GM12878 (cell line): ENCODE measurements at regions not wholly inside any gene's neighbourhood (a gene's known extent, or its start where the extent isn't known, plus 50 kb on each side); places are given as distances from the start of the nearest gene placed in this dataset.

Experiments used
- ATAC-seq: fragments of 200-7000 bp; cut with Tn5 transposase; 3 replicates; pipeline ENCODE4 v1.9.1; 2020; ENCODE audit warnings: mild to moderate bottlenecking, moderate library complexity
- BruUV-seq: library from RNA; stranded (reverse); fragments of 400-500 nt; replicated peaks from 2 replicates; lab custom pipeline; 2021; lab: Mats Ljungman, UMichigan
- CTCF ChIA-PET: fragments of 300-600 bp; sonication (Branson Sonifier 250); formaldehyde crosslinking; extraction: SDS; loops from one replicate; lab custom pipeline; 2021; ENCODE audit warnings: inconsistent platforms; lab: Yijun Ruan, JAX
- POLR2A ChIA-PET: fragments of 350-600 bp; formaldehyde crosslinking; extraction: SDS; loops from one replicate; lab custom pipeline; 2021; ENCODE audit warnings: inconsistent platforms; lab: Charles Lee
- RAD21 ChIA-PET: fragments of 300-600 bp; sonication (Branson Sonifier 250); formaldehyde crosslinking; loops from one replicate; lab custom pipeline; 2023; ENCODE audit warnings: antibody characterized with exemption; ENCODE audit not compliant: unreplicated experiment; lab: Charles Lee
- SMC1A ChIA-PET: fragments of 300-600 bp; sonication (Branson Sonifier 250); formaldehyde crosslinking; loops from one replicate; lab custom pipeline; 2023; ENCODE audit not compliant: unreplicated experiment, uncharacterized antibody; lab: Charles Lee
- DNase-seq: peaks from one replicate; pipeline ENCODE4 v3.0.0-alpha.2; 2011; ENCODE audit warnings: low read depth, low spot score
- FAIRE-seq: peaks from 3 replicates; lab custom pipeline; 2011; peaks lifted over from hg19 to GRCh38; lab: Jason Lieb, UNC
- H2AFZ ChIP-seq: 2 replicates; pipeline ENCODE4 v1.6.0; 2011; ENCODE audit warnings: low read depth, low read length, control low read depth; ENCODE audit not compliant: control insufficient read depth
- H3K27ac ChIP-seq: 2 replicates; pipeline ENCODE4 v1.5.1; 2011; ENCODE audit warnings: control low read depth; ENCODE audit not compliant: control insufficient read depth, insufficient read depth
- H3K27me3 ChIP-seq, 2 experiments: replicated peaks in 1 of 2; 2 replicates each; pipeline versions ENCODE4 v1.6.0 to v1.6.1; 2011; ENCODE audit warnings: low read length in 1 of 2; ENCODE audit not compliant: control insufficient read depth in 2 of 2, insufficient read depth in 2 of 2
- H3K36me3 ChIP-seq, 2 experiments: 2 replicates each; pipeline ENCODE4 v1.5.1; 2011; ENCODE audit warnings: low read length in 1 of 2; ENCODE audit not compliant: control insufficient read depth in 2 of 2, insufficient read depth in 2 of 2
- H3K4me1 ChIP-seq: 2 replicates; pipeline ENCODE4 v1.6.1; 2011; ENCODE audit warnings: mild to moderate bottlenecking, low read length, moderate library complexity, mixed read lengths; ENCODE audit not compliant: control insufficient read depth, insufficient read depth
- H3K4me2 ChIP-seq: 2 replicates; pipeline ENCODE4 v1.6.0; 2011; ENCODE audit warnings: control low read depth; ENCODE audit not compliant: control insufficient read depth, insufficient read depth
- H3K4me3 ChIP-seq: fragments of 200-600 bp; sonication (generic); 2 replicates; pipeline ENCODE4 v1.5.1; 2016
- H3K79me2 ChIP-seq: 2 replicates; pipeline ENCODE4 v1.6.0; 2011; ENCODE audit warnings: low read length; ENCODE audit not compliant: control insufficient read depth, insufficient read depth
- H3K9ac ChIP-seq: 2 replicates; pipeline ENCODE4 v1.8.0; 2011; ENCODE audit warnings: low read length, control low read depth, mixed read lengths; ENCODE audit not compliant: control insufficient read depth, insufficient read depth
- H3K9me3 ChIP-seq: replicated peaks from 3 replicates; pipeline ENCODE4 v1.5.1; 2011; ENCODE audit warnings: mild to moderate bottlenecking, low read length; ENCODE audit not compliant: control insufficient read depth, insufficient read depth
- H4K20me1 ChIP-seq: 2 replicates; pipeline ENCODE4 v1.6.0; 2011; ENCODE audit not compliant: control insufficient read depth, insufficient read depth
- BMI1 ChIP-seq: fragments of 450-650 bp; IDR thresholded peaks from 2 replicates; pipeline ENCODE4 v1.6.1; 2016; ENCODE audit warnings: mild to moderate bottlenecking, moderate library complexity, borderline replicate concordance
- CREB1 ChIP-seq: IDR thresholded peaks from 2 replicates; pipeline ENCODE4 v1.6.1; 2012; ENCODE audit warnings: low read depth, mild to moderate bottlenecking, inconsistent platforms
- CREM ChIP-seq: IDR thresholded peaks from 2 replicates; pipeline ENCODE4 v1.6.1; 2014; ENCODE audit warnings: antibody characterized with exemption, low read depth
- CTCF ChIP-seq, 3 experiments: IDR thresholded peaks in 2 of 3; conservative IDR thresholded peaks in 1 of 3; 2 replicates each; pipeline ENCODE4 v1.5.1; 2011; ENCODE audit warnings: low read depth in 3 of 3, low read length in 3 of 3, mild to moderate bottlenecking in 3 of 3, control low read depth in 2 of 3, moderate library complexity in 2 of 3, inconsistent platforms in 1 of 3, mixed read lengths in 1 of 3; ENCODE audit not compliant: control insufficient read depth in 2 of 3, insufficient read depth in 1 of 3; ENCODE audit errors: extremely low read depth in 1 of 3
- FOS ChIP-seq: IDR thresholded peaks from 3 replicates; pipeline ENCODE4 v1.6.1; 2011; ENCODE audit warnings: borderline replicate concordance; ENCODE audit not compliant: insufficient read length; ENCODE audit errors: extremely low read depth
- FOXK2 ChIP-seq: fragments of 450-650 bp; IDR thresholded peaks from 2 replicates; pipeline ENCODE4 v1.6.1; 2017; ENCODE audit warnings: mild to moderate bottlenecking, moderate library complexity
- HSF1 ChIP-seq: fragments of 150-350 bp; IDR thresholded peaks from 2 replicates; pipeline ENCODE4 v1.6.1; 2014; ENCODE audit warnings: mild to moderate bottlenecking, low read depth, low read length
- IKZF2 ChIP-seq, 2 experiments: fragments of 450-650 bp; IDR thresholded peaks; 2 replicates each; pipeline ENCODE4 v1.6.1; 2017; ENCODE audit warnings: mild to moderate bottlenecking in 2 of 2, moderate library complexity in 2 of 2
- KAT2A ChIP-seq: conservative IDR thresholded peaks from 2 replicates; pipeline ENCODE4 v1.6.1; 2011; ENCODE audit warnings: low read depth, low read length; ENCODE audit not compliant: control insufficient read depth
- KLF5 ChIP-seq: fragments of 450-650 bp; IDR thresholded peaks from 2 replicates; pipeline ENCODE4 v1.6.1; 2014; ENCODE audit warnings: mild to moderate bottlenecking; ENCODE audit not compliant: partially characterized antibody
- MTA2 ChIP-seq: fragments of 450-650 bp; IDR thresholded peaks from 2 replicates; pipeline ENCODE4 v1.6.1; 2016; ENCODE audit warnings: low read depth, mild to moderate bottlenecking, moderate library complexity
- NBN ChIP-seq: fragments of 450-650 bp; IDR thresholded peaks from 2 replicates; pipeline ENCODE4 v1.6.1; 2016
- RAD21 ChIP-seq: IDR thresholded peaks from 2 replicates; pipeline ENCODE4 v1.6.1; 2011; ENCODE audit warnings: mild to moderate bottlenecking, low read depth, low read length, moderate library complexity; ENCODE audit not compliant: insufficient read depth
- SMAD1 ChIP-seq: fragments of 450-650 bp; IDR thresholded peaks from 2 replicates; pipeline ENCODE4 v1.6.1; 2018; ENCODE audit warnings: mild to moderate bottlenecking, low read depth; ENCODE audit not compliant: partially characterized antibody
- SRF ChIP-seq, 2 experiments: IDR thresholded peaks; 2 replicates each; pipeline ENCODE4 v1.6.1; 2011; ENCODE audit warnings: low read depth in 2 of 2, low read length in 2 of 2, mild to moderate bottlenecking in 1 of 2, moderate library complexity in 1 of 2
- YBX1 ChIP-seq: fragments of 450-650 bp; IDR thresholded peaks from 2 replicates; pipeline ENCODE4 v1.6.1; 2016; ENCODE audit warnings: antibody characterized with exemption
- ZNF207 ChIP-seq: fragments of 450-650 bp; IDR thresholded peaks from 2 replicates; pipeline ENCODE4 v1.6.1; 2014; ENCODE audit warnings: antibody characterized with exemption, mild to moderate bottlenecking, borderline replicate concordance
- ZNF217 ChIP-seq: fragments of 450-650 bp; IDR thresholded peaks from 2 replicates; pipeline ENCODE4 v1.6.1; 2017; ENCODE audit warnings: antibody characterized with exemption, mild to moderate bottlenecking
- ZNF24 ChIP-seq: fragments of 450-650 bp; IDR thresholded peaks from 2 replicates; pipeline ENCODE4 v1.6.1; 2017; ENCODE audit warnings: antibody characterized with exemption, mild to moderate bottlenecking
- ZSCAN29 ChIP-seq: fragments of 450-650 bp; IDR thresholded peaks from 2 replicates; pipeline ENCODE4 v1.6.1; 2017; ENCODE audit warnings: mild to moderate bottlenecking, moderate library complexity
- WGBS: methylation state at CpG from one replicate; pipeline ENCODE4 v1.1.6; 2016; ENCODE audit warnings: low lambda C conversion rate; ENCODE audit not compliant: insufficient replicate concordance, insufficient coverage; ENCODE audit errors: missing lambda C conversion rate; 5-methylcytosine and 5-hydroxymethylcytosine counted together
- in situ Hi-C: fragments of 300-500 bp; cut with MboI; formaldehyde crosslinking; loops from 9 replicates; pipeline ENCODE4 v1.14.3; 2018; ENCODE audit warnings: mixed read lengths
- intact Hi-C: fragments of 100-400 bp; cut with micrococcal nuclease; formaldehyde crosslinking; loops from one replicate; pipeline ENCODE4 v1.14.2; 2022; ENCODE audit not compliant: unreplicated experiment
- TF ChIP-seq, protein P1 (sequence below): fragments of 450-650 bp; IDR thresholded peaks from 2 replicates; pipeline ENCODE4 v1.6.1; 2017; ENCODE audit warnings: mild to moderate bottlenecking, low read depth, inconsistent platforms; ENCODE audit not compliant: poor library complexity, severe bottlenecking

DNA sequence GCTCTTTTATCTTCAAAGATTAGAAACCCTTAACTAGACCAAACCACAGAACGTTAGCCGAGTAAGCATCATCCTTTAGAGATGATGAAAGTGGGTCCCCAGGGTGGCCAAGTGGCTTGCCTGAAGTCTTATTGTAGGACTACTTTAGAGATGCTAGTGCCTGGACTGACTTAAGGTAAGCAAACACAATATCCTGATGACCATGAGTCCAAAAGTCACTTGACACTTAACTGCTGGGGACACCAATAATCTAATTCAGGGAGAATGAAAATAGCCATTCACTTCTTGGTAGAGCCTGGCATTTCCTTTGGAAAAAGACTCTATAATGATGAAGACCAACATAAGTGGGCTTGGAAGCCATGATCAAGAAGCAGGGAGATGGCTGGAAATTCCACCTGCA lies 225.3 kb upstream of the IRF2BP2 start (continued):
- TF ChIP-seq, protein P1, sequence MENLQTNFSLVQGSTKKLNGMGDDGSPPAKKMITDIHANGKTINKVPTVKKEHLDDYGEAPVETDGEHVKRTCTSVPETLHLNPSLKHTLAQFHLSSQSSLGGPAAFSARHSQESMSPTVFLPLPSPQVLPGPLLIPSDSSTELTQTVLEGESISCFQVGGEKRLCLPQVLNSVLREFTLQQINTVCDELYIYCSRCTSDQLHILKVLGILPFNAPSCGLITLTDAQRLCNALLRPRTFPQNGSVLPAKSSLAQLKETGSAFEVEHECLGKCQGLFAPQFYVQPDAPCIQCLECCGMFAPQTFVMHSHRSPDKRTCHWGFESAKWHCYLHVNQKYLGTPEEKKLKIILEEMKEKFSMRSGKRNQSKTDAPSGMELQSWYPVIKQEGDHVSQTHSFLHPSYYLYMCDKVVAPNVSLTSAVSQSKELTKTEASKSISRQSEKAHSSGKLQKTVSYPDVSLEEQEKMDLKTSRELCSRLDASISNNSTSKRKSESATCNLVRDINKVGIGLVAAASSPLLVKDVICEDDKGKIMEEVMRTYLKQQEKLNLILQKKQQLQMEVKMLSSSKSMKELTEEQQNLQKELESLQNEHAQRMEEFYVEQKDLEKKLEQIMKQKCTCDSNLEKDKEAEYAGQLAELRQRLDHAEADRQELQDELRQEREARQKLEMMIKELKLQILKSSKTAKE, result no peak
- TF ChIP-seq MTA2 (no peak), YBX1 (no peak), CREM (no peak), CREB1 (no peak), FOXK2 (no peak), NBN (no peak), KLF5 (no peak), ZNF24 (no peak), ZNF217 (no peak), ZNF207 (no peak)
- TF ChIP-seq, all 136 proteins: peak for 0

- no peak overlapping the region for H3K27ac ChIP-seq
- no peaks in the 10 kb centered on the region for H3K79me2 ChIP-seq
- no peak overlapping the region for H3K9ac ChIP-seq
- no peaks in the 10 kb centered on the region for H3K36me3 ChIP-seq
- intact Hi-C loops, result no loop called here
- DNase-seq (no peak), FAIRE-seq (no peak), ATAC-seq (no peak)
- peaks cover 7% of the 10 kb centered on the region for H3K4me1 ChIP-seq
- 57% methylated on average over 4 of the region's 4 CpGs for WGBS
- no peak overlapping the region for H3K4me3 ChIP-seq
- H3K27me3 ChIP-seq, result no peaks in the 10 kb centered on the region
- no peaks in the 10 kb centered on the region for H4K20me1 ChIP-seq
- CTCF ChIA-PET, result interaction anchor here (0.8 kb wide), 1 partner anchor 9 kb away, joined by 3 read pairs; no protein-coding TSS in a partner anchor
- POLR2A ChIA-PET, result no interaction called here
- H3K4me2 ChIP-seq, result no peak overlapping the region
- BruUV-seq, result no TSS peak
- in situ Hi-C loops, result loop anchor here (25.0 kb wide), 1 partner anchor 96 kb away; no protein-coding TSS in a partner anchor
- SMC1A ChIA-PET, result interaction anchor here (0.5 to 14.0 kb wide), 5 partner anchors 8 to 115 kb away, joined by 3 to 143 read pairs (median 4); no protein-coding TSS in a partner anchor
- H2AFZ ChIP-seq, result no peak overlapping the region
- RAD21 ChIA-PET, result interaction anchor here (1.2 kb wide), 1 partner anchor 9 kb away, joined by 3 read pairs; no protein-coding TSS in a partner anchor
- no peaks in the 10 kb centered on the region; the same call in 1 of the 3 replicates for H3K9me3 ChIP-seq
- TF ChIP-seq CTCF (IDR thresholded peaks at IDR 0.05 in 2 of 3, conservative IDR thresholded peaks at IDR 0.05 in 1 of 3; ENCODE audit: control insufficient read depth in 2 of 3, extremely low read depth in 1 of 3, insufficient read depth in 1 of 3, low read depth in 3 of 3, low read length in 3 of 3), result no peak
- no peak for TF ChIP-seq BMI1
- TF ChIP-seq FOS, result no peak
- no peak for TF ChIP-seq RAD21
- TF ChIP-seq IKZF2 (IDR thresholded peaks at IDR 0.05), result no peak
- no peak for TF ChIP-seq HSF1
- no peak for TF ChIP-seq SMAD1
- TF ChIP-seq KAT2A, result no peak
- TF ChIP-seq SRF (IDR thresholded peaks at IDR 0.05; ENCODE audit: low read depth in 2 of 2, low read length in 2 of 2), result no peak
- TF ChIP-seq ZNF24, result no peak
- no peak for TF ChIP-seq ZSCAN29
- no peak for TF ChIP-seq CREB1
Observed at GRCh38 chr1:234833646-234834045, 223.7 kb upstream of the IRF2BP2 start.
